HL-60 (cell line): ENCODE measurements at regions not wholly inside any gene's neighbourhood (a gene's known extent, or its start where the extent isn't known, plus 50 kb on each side); places are given as distances from the start of the nearest gene placed in this dataset.

Experiments used
- GABPA ChIP-seq: IDR thresholded peaks from 2 replicates; pipeline ENCODE4 v1.6.1; 2012; ENCODE audit warnings: low read depth
- POLR2AphosphoS5 ChIP-seq: IDR thresholded peaks from 2 replicates; pipeline ENCODE4 v1.6.1; 2012; ENCODE audit warnings: low read depth
- TF ChIP-seq, protein P1 (sequence below): IDR thresholded peaks from one replicate; pipeline ENCODE4 v1.5.1; 2011; ENCODE audit warnings: low read length, control low read depth, inconsistent platforms; ENCODE audit not compliant: insufficient read depth
- TF ChIP-seq, protein P2 (sequence below): IDR thresholded peaks from 2 replicates; pipeline ENCODE4 v1.6.1; 2012; ENCODE audit warnings: low read depth; ENCODE audit not compliant: insufficient replicate concordance

GRCh38 chr2:7525746-7526145 lies 608.5 kb downstream of the RNF144A start:
- TF ChIP-seq, protein P1, sequence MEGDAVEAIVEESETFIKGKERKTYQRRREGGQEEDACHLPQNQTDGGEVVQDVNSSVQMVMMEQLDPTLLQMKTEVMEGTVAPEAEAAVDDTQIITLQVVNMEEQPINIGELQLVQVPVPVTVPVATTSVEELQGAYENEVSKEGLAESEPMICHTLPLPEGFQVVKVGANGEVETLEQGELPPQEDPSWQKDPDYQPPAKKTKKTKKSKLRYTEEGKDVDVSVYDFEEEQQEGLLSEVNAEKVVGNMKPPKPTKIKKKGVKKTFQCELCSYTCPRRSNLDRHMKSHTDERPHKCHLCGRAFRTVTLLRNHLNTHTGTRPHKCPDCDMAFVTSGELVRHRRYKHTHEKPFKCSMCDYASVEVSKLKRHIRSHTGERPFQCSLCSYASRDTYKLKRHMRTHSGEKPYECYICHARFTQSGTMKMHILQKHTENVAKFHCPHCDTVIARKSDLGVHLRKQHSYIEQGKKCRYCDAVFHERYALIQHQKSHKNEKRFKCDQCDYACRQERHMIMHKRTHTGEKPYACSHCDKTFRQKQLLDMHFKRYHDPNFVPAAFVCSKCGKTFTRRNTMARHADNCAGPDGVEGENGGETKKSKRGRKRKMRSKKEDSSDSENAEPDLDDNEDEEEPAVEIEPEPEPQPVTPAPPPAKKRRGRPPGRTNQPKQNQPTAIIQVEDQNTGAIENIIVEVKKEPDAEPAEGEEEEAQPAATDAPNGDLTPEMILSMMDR: no peak
- no peak for TF ChIP-seq POLR2AphosphoS5
- no peak for TF ChIP-seq GABPA
- TF ChIP-seq, protein P2, sequence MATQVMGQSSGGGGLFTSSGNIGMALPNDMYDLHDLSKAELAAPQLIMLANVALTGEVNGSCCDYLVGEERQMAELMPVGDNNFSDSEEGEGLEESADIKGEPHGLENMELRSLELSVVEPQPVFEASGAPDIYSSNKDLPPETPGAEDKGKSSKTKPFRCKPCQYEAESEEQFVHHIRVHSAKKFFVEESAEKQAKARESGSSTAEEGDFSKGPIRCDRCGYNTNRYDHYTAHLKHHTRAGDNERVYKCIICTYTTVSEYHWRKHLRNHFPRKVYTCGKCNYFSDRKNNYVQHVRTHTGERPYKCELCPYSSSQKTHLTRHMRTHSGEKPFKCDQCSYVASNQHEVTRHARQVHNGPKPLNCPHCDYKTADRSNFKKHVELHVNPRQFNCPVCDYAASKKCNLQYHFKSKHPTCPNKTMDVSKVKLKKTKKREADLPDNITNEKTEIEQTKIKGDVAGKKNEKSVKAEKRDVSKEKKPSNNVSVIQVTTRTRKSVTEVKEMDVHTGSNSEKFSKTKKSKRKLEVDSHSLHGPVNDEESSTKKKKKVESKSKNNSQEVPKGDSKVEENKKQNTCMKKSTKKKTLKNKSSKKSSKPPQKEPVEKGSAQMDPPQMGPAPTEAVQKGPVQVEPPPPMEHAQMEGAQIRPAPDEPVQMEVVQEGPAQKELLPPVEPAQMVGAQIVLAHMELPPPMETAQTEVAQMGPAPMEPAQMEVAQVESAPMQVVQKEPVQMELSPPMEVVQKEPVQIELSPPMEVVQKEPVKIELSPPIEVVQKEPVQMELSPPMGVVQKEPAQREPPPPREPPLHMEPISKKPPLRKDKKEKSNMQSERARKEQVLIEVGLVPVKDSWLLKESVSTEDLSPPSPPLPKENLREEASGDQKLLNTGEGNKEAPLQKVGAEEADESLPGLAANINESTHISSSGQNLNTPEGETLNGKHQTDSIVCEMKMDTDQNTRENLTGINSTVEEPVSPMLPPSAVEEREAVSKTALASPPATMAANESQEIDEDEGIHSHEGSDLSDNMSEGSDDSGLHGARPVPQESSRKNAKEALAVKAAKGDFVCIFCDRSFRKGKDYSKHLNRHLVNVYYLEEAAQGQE: no peak
